ENCODE measurements at regions not wholly inside any gene's neighbourhood (a gene's known extent, or its start where the extent isn't known, plus 50 kb on each side); places are given as distances from the start of the nearest gene placed in this dataset.
A peak's percentile ranks its signal among the peaks of the same experiment; 100 is the strongest.
"Not testable (repeated sequence)": the region's sequence is repeated elsewhere in the genome, so short reads cannot be mapped to it uniquely, and the experiment has no call there.

DNA sequence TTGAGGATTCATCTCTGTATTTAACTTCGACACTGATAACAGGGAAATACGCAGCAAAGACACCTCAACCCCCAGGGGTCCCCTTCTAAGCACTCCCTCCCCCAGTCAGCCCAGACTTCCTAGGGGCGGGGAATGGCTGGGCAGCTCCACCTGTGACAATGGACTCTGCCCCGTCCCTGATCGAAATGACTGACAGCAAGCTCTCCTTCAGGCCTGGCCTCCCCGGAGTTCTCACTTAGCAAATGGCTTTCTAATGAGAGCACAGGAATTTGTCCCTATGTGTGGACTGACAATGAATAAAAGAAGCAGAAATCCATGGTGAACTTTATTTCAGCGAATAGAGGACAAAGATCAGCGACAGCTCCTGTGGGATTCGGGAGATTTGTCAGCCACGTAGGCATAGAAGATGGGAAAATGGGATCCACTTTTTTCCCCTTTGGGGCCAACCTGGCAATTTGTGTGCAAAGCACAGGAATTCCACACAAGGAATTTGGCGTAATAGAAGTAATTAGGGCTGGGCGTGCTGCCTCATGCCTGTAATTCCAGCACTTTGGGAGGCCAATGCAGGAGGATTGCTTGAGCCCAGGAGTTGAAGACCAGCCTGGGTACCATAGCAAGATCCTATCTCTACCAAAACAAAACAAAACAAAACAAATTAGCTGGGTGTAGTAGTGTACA, 63.8 kb downstream of the TNFAIP2 start:
- ATAC-seq, result no peak

DNA sequence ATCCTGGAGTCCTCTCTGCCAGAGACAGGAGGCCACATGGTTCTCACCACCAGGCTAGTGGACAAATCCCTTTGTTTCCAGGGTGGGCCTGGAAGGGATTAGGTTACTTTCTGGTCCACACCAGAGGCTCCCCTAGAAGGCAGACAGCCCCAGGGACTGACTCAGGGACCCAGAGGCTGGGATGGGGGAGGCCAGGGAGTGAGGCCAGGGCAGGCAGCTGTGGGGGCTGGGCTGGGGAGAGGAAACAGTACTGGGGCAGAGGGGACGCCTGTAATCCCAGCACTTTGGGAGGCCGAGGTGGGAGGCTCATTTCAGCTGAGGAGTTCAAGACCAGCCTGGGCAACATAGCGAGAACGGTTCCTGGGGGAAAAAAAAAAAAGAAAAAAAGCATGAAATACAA, 64.7 kb downstream of the TNFAIP2 start:
- no peak for ATAC-seq

DNA sequence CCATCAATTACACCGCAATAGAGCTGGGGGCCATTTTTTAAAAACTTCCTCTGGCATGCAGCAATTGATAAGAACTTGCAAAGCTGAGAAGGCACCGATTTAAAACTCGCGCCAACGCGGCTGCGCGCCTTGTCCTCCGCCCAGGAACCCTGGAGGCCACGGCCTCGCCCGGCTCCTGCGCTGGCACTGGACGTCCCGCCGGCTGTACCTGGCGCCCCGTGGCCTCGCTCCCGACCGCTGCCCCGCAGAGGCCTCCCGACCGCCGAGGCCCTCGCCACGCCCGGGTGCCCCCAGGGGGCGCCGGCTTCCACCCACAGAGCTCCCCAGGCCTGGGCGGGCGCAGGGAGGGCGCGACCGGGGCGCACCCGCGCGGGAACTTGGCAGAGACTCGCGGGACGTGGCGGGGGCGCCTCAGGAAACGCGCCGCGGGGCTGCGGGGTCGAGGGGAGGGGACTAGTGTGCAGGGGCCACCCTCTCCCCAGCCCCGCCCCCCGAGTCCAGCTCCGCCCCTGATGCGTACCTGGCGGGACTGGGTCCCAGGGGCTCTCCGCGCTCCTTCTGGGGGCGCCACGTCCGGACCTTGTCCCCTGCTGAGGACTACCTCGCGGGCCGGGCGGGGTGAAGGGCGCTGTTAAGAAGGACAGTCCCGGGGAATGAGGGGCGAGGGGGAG, 65.7 kb downstream of the TNFAIP2 start:
- peak in 1 of 2 donors; percentile 41 for ATAC-seq

DNA sequence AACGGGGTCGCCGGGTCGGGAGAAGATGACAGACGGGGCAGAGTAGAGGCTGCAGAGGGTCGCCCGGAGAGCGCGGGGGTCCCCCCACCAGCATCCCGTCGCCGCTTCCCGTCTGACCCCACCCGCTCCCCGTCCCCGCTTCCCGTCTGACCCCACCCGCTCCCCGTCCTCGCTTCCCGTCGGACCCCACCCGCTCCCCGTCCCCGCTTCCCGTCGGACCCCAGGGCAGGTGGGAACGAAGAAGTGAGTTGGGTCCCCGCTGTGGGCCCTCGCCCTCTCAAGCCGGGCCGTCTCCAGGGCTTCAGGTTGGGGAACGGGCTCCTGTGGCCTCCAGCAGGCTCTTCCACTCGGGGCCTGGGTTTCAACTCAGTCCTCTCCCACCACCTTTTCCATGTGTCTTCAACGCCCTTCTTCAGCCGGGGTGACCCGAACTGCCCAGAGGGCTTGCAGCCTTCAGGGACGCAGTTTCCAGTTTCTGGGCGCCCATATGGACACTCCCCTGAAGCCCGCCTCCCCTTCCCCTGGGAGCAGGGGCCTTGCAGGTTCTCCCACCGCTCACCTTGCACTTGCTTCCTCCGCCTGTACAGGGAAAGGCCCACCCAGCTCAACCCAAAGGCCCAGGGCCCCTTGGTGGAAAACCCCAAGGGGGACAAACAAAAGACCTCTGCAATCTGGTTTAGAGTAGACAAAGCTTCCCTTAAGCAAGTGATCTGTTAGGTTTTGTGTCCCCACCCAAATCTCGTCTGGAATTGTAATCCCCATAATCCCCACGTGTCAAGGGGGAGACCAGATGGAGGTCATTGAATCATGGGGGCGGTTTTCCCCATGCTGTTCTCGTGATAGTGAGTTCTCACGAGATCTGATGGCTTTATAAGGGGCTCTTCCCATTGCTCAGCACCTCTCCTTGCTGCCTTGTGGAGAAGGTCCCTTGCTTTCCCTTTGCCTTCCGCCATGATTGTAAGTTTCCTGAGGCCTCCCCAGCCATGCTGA, 66.5 kb downstream of the TNFAIP2 start:
- no peak for ATAC-seq

DNA sequence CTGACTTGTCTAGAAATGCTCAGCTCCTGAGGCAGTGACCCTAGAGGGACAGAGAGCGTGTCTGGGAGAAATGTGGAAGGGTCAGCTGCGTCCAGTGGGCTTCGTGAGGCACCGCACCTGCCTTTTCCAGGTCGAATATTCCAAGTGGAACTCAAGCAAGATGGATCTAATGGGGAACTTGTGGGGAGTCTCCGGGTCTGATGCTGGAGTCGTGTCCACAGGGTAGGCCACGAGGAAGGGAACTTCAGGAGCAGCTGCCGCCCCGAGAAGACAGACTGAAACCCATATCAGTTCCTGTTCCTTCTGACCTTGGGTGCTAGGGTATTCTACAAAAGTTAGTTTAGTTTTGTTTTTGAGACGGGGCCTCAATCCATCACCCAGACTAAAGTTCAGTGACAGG, 67.5 kb downstream of the TNFAIP2 start:
- ATAC-seq, result no peak

DNA sequence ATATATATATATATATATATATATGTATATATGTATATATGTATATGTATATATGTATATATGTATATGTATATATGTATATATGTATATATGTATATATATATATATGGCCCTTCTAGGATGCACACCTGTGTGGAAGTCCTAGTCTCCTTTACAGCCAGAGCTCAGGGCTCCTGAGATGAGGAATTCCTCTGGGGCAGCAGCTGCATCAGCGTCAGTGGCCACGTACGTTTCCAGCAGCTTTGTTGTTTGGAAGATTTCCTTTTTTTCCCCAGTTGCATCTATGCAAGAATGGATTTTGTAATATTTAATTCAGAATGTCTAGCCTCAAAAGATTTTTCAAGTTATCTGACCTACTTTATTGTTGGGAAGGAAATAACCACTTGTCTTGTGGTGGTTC, 68.6 kb downstream of the TNFAIP2 start:
- no peak for ATAC-seq

DNA sequence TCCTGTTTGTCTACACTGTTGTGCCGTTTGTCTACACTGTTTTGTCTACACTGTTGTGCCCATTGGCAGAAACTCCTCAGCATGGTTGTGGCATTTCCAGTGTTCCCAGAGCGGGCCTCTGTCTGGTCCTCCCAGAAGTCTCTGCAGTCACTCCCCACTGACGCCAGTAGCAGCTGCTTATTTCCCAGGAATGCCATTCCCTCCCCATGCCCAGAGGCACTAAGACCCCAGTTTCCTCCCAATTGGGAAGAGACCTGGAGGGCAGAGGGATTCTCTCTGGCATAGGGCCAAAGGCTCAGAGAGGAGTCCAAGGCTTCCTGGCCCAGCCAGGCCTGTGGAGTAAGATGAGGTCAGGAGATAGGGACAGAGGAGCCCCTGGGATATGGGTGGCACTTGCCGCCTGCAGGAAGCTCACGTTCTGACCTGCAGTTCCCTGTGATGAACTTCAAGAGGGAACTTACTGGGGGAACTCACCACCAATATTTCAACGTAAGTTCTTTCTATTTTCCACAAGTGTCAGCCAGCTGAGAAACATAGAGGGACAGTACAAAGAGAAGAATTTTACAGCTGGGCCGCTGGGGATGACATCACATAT, 69.1 kb downstream of the TNFAIP2 start:
- ATAC-seq, result no peak

DNA sequence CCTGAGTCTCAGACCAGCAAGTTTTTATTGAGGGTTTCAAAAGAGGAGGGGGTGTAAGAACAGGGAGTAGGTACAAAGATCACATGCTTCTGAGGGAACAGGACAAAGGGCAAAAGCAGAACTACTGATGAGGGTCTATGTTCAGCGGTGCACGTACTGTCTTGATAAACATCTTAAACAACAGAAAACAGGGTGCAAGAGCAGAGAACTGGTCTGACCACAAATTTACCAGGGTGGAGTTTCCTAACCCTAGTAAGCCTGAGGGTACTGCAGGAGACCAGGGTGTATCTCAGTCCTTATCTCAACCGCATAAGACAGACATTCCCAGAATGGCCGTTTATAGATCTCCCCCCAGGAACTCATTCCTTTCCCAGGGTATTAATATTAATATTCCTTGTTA, 69.6 kb downstream of the TNFAIP2 start:
- ATAC-seq, result not testable (repeated sequence)

DNA sequence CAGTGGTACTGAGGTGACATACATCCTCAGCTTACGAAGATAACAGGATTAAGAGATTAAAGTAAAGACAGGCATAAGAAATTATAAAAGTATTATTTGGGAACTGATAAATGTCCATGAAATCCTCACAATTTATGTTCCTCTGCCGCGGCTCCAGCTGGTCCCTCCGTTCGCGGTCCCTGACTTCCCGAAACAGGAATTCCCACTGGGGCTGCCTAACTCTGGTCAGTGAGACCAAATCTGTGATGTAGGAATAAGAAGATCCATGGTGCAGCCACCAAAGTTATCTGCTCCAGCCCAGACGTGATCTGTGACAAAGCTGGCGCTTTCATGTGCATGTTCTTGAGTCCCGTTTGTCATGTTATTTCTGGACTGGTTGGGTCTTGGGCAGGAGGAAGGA, 70.2 kb downstream of the TNFAIP2 start:
- not testable (repeated sequence) for ATAC-seq

DNA sequence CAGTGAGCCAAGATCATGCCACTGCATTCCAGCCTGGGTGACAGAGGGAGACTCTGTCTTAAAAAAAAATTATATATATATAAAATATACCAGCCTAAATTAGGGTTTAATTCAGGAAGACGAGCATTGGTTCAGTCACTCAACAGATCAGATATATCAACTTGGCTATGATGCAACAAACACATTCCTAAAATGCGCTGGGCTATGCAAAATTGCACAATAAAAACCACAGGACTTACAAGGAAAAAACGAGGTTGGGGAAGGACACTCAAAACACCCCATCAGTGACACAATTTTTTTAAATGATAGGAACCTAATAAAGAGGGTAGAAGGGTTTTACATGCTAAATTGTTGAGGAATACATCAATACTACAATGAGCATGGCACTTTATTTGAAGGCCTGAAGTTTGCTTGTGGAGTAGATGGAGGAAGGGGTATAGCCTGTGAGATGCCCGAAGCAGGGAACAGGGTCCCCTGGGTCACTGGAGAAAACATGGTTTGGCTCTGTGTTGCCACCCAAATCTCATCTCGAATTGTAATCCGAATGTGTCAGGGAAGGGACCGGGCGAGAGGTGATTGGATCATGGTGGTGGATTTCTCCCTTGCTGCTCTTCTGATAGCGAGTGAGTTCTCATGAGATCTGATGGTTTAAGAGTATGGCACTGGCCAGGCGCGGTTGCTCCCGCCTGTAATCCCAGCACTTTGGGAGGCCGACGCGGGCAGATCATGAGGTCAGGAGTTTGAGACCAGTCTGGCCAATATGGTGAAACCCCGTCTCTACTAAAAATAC, 71.2 kb downstream of the TNFAIP2 start:
- ATAC-seq, result no peak

DNA sequence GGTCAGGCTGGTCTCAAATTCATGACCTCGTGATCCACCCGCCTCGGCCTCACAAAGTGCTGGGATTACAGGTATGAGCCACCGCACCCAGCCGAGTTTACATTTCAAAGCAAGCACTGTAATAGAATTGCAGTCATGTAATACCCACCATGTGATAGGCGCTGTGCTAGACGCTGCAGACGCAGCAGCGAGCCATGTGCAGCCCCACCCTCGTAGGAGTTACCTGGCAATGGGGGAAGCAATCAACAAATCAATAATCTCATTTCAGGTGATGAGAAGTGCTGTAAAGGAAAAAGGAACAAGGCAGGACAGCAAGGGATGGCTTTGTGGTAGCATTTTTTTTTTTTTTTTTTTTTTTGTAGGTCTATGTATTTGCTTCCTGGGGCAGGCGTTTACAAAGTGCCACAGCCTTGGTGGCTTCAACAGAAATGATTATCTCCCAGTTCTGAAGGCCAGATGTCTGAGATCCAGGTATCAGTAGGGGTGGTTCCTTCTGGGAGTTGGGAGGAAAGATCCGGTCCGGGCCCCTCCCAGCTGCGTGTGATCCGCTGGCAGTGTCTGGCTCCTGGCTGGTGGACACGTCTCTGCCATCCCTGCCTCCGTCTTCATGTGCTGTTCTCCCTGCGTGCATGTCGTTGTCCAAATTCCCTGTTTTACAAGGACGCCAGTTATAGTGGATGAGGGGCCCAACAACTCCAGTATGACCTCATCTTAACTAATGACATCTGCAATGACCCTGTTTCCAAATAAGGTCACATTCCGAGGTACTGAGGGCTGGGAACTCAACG, 72.8 kb downstream of the TNFAIP2 start:
- no peak for ATAC-seq

DNA sequence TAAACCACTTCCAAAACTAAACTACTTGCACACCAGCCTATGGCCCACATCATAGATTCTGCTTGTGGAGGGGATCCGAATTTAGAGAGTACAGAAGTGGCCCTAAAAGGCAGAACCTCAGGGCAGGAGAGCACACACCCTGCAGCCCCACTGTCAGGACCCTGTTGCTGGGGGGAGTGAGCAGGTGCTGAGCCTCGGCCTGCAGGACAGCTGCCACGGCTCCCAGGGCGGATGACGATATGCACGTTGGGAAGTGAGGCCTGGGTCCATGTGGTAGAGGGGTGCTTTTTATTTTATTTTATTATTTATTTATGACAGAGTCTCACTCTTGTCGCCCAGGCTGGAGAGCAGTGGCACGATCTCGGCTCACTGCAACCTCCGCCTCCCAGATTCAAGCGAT, 73.5 kb downstream of the TNFAIP2 start:
- no peak for ATAC-seq

DNA sequence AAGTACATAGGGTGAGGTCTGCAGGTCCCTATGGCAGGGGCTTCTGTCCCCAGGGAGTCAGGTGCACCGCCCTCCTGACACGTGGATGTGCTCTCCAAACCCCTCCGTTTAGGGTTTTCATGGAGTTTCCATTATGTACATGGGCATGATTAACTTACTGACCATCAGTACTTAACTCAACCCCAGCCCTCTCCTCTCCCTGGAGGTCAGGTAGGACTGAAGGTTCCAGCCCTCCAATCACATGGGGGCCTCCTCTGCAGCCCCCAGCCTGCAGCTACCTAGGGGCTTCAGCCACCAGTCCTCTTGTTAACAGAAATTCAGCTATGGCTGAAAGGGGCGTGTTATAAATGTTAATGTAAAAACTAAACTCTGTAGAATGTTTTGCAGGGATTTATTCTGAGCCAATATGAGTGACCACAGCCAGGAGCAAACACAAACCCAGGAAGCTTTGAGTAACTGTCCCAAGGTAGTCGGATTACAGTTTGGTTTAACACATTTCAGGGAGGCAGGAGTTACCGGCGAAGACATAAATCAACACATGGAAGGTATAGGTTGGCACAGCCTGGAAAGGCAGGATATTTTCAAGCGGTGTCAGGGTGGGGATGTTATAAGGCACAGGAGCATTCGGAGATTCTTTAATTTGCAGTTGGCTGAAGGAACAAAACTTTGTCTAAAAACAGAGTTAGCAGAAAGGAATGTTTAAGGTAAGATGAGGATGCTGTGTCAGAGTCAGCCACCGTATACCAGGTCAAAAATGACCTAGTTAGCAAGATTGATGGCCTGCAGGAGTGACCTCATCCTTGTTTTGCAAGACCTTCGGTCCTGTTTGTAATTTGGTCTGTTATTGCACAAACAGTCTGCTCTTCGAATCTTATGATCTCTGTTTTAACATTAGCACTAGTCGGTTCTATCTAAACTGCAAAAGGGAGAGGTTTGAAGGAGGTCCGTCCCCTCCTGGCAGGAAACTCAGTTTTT, 75.2 kb downstream of the TNFAIP2 start:
- no peak for ATAC-seq

DNA sequence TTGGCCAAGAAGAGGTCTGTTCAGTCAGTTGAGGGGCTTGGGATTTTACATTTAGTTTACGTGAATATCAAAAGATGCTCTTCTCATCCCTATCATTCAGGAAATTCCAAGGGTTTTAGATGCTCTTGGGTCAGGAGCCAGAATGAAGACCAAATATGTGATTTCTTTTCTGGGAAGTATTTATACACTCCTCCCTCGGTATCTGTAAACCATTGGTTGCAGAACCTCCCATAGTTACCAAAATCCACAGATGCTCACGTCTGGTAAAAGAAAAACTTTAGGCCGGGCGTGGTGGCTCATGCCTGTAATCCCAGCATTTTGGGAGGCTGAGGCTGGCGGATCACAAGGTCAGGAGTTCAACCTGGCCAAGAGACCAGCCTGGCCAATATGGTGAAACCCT, 75.9 kb downstream of the TNFAIP2 start:
- ATAC-seq, result no peak

DNA sequence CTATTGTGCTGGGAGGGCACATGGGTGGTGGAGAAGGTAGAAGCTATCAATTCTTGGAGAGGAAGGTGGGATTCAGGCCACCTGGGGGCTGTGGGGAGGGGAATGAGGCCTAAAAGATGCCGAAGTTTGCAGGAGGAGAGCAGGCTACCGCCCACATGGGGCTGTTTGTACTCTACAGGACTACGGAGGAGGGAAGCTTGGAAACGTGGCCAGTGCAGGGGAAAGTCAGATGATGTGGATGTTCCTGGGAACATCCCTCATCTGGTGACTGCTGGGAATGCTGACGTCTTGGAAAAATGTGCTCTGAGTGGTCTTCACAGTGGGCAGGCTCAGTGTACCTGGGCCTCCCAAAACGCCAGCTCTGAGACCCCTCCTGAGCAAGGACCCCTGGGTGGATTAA, 78.5 kb downstream of the TNFAIP2 start:
- no peak for ATAC-seq

DNA sequence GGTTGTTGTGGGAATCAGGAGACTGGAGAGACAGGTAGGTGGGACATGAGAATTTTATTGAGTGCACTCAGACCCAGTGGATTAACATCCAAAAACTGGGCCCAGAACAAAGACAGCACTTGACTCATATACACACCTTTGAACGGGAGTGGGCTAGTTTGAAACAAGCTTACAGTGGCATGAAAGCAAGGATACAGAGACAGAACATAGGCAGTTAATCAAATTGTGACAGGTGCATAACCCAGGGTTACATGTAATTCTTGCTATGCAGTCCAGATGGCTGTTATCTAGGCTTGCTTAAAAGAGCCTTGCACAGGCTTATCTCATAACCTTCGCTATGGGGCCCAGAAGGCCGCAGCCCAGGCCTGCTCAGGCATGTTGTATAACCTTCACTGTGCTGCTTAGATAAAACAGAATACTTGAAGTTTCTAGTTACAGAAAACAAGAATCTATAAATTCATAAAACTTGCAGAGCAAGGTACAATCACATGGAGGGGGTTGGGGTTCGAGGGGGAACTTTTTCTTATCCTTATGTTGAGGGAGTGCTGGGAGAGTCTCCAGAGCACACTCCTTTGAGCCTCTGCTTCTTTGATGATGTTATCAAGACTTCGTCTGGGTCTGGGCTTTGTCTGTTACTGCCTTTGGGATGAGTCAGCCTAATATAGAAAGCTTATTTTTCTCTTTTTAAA, 81.7 kb downstream of the TNFAIP2 start:
- no peak for ATAC-seq

DNA sequence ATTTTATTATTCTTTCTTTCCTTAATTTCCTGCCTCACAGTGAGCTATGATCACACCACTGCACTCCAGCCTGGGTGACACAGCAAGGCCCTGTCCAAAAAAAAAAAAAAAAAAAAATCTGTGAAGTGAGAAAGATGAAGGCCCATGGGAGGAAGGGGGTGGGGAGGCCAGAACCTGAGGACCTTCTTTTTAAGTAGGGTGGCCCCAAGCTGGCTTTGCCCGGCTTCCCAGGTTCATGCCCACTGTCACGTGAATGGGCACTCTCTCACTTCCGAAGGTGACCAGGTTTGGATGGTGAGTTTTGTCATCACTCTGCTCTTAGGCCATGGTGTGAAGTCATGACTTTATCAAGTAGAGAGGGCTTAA, 82.3 kb downstream of the TNFAIP2 start:
- no peak for ATAC-seq

DNA sequence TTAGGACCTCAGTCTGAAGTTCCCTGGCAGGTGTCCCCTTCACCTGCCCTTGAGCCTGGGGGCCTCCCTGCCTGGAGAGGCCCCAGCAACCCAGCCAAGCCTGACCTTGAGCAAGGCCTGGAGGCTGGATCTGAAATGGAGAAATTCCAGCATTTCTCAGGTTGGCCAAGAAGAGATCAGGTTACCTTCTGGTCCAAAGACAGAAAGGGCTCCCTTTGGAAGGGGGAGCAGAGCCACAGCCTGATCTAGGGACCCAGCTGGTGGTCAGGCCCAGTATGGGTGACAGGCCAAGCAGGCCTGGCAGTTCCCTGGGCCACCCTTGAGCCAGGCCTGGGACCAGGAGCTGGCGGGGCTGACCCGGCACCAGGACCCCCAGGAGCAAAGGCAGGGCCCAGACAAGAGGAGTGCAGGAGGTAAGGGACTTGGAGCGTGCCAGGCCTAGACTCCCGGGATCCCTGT, 82.8 kb downstream of the TNFAIP2 start:
- ATAC-seq, result no peak

DNA sequence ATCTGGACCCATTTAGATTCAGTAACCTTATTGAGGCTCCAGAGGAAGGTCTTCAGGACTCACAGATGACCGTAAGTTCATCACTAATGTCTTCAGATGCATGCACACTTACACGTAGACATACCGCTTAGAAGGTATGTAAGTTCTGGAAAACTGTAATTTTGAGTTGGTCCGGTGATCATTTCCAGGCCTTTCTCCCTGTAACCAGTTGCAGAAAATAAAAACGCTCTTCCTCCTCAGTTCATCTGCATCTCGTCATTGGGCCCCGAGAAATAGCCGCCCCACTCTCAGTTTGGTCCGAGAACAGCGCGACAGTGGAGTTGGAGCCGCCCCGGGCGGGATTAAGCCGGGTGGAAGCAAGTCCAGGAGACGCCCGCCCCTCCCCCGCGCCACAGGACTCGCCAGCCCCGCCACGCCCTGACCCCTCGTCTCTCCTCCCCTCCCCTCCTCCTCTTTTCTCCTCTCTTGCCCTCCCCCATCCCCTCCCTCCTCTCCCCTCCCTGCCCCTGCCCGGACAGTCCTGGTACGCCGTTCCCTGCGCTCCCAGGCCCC, 83.7 kb downstream of the TNFAIP2 start:
- ATAC-seq, result no peak

All from activated CD4-positive, CD25-positive, alpha-beta regulatory T cell treated with anti-CD3 and anti-CD28 coated beads, Interleukin-2, amount 50 U/mL, for 24 hours (primary cell).